Upper lobe of left lung (tissue), 6 donors: ENCODE measurements at regions not wholly inside any gene's neighbourhood (a gene's known extent, or its start where the extent isn't known, plus 50 kb on each side); places are given as distances from the start of the nearest gene placed in this dataset.

Experiments
- ATAC-seq, 2 donors: fragments of 200-7000 bp; cut with Tn5 transposase; one replicate each; pipeline ENCODE4 v1.9.1; 2022; ENCODE audit warnings: mild to moderate bottlenecking in 2 of 2, moderate library complexity in 2 of 2; ENCODE audit not compliant: low FRiP score in 2 of 2
- DNase-seq, 2 donors: peaks; one replicate each; pipeline ENCODE4 v3.0.0-alpha.2; 2019 to 2020
- H3K27ac ChIP-seq, 4 donors: fragments of 200-600 bp; sonication (generic); one replicate each; pipeline ENCODE4 v1.5.1; 2016 to 2019
- H3K27me3 ChIP-seq, 4 donors: fragments of 200-600 bp; sonication (generic); one replicate each; pipeline ENCODE4 v1.5.1; 2017 to 2019
- H3K36me3 ChIP-seq, 4 donors: fragments of 200-600 bp; sonication (generic); one replicate each; pipeline ENCODE4 v1.5.1; 2016 to 2019
- H3K4me1 ChIP-seq, 4 donors: fragments of 200-600 bp; sonication (generic); one replicate each; pipeline ENCODE4 v1.5.1; 2018 to 2019
- H3K4me3 ChIP-seq, 4 donors: fragments of 200-600 bp; sonication (generic); one replicate each; pipeline ENCODE4 v1.5.1; 2017 to 2019; ENCODE audit warnings: mild to moderate bottlenecking in 2 of 4, moderate library complexity in 1 of 4
- H3K9me3 ChIP-seq, 4 donors: fragments of 200-600 bp; sonication (generic); one replicate each; pipeline ENCODE4 v1.5.1; 2018 to 2019
- EP300 ChIP-seq, 4 donors: sonication (generic); formaldehyde crosslinking; IDR thresholded peaks; one replicate each; pipeline ENCODE4 v1.5.1; 2017; ENCODE audit warnings: antibody characterized with exemption in 4 of 4, control low read depth in 2 of 4
- POLR2A ChIP-seq, 4 donors: fragments of 450-650 bp; IDR thresholded peaks; one replicate each; pipeline ENCODE4 v1.5.1; 2016 to 2017; ENCODE audit warnings: antibody characterized with exemption in 4 of 4, mild to moderate bottlenecking in 2 of 4
- POLR2AphosphoS5 ChIP-seq, 2 donors: sonication (generic); formaldehyde crosslinking; IDR thresholded peaks; one replicate each; pipeline ENCODE4 v1.5.1; 2017; ENCODE audit warnings: antibody characterized with exemption in 2 of 2
- WGBS, 2 donors: methylation state at CpG; one replicate each; pipeline ENCODE4 v1.1.5; 2017 to 2018; 5-methylcytosine and 5-hydroxymethylcytosine counted together
- TF ChIP-seq, protein P1 (sequence below), 6 experiments: fragments of 450-650 bp in 4 of 6; fragments of 200-600 bp in 2 of 6; sonication (generic) in 2 of 6; IDR thresholded peaks; one replicate each; pipeline ENCODE4 v1.5.1; 2016 to 2019; ENCODE audit warnings: antibody characterized with exemption in 6 of 6
- donor health status: DM: no; HTN: no; CAD: no; lungs with moderate emphysema.
- donor health status: DM: no; HTN: yes; CAD: no; lungs with severe emphysema.

DNA sequence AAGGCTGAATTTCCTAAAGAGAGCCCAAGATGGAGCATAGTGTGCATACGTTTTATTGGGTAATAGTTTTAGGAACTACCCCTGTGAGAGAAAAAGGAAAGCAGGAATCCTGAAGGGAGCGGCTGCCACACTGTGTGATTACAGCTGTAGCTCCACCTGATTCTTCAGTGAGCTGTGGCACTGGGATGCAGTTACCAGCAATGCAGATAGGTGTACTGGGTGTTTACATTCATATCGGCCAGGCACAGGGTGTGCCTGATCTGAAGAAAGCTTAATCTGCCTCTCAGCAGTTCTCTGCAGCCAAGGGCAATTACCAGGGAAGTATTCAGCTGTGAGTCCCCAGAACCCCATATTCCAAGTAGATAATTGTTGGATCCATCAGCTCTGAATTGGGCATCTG is 1541.8 kb downstream of the EFNB2 start:
- Histone ChIP-seq H3K4me3 (no peak overlapping the region), H3K9me3 (no peaks in the 10 kb centered on the region), H3K36me3 (no peaks in the 10 kb centered on the region), H3K27ac (no peak overlapping the region), H3K27me3 (no peaks in the 10 kb centered on the region), H3K4me1 (no peaks in the 10 kb centered on the region)
- ATAC-seq, result no peak
- WGBS, 2 donors, result 68 to 87% methylated on average over 3 of the region's 3 CpGs
- no peak for DNase-seq
- TF ChIP-seq POLR2A (IDR thresholded peaks at IDR 0.05) (no peak), EP300 (IDR thresholded peaks at IDR 0.05) (no peak), POLR2AphosphoS5 (IDR thresholded peaks at IDR 0.05) (no peak)
- TF ChIP-seq, protein P1, sequence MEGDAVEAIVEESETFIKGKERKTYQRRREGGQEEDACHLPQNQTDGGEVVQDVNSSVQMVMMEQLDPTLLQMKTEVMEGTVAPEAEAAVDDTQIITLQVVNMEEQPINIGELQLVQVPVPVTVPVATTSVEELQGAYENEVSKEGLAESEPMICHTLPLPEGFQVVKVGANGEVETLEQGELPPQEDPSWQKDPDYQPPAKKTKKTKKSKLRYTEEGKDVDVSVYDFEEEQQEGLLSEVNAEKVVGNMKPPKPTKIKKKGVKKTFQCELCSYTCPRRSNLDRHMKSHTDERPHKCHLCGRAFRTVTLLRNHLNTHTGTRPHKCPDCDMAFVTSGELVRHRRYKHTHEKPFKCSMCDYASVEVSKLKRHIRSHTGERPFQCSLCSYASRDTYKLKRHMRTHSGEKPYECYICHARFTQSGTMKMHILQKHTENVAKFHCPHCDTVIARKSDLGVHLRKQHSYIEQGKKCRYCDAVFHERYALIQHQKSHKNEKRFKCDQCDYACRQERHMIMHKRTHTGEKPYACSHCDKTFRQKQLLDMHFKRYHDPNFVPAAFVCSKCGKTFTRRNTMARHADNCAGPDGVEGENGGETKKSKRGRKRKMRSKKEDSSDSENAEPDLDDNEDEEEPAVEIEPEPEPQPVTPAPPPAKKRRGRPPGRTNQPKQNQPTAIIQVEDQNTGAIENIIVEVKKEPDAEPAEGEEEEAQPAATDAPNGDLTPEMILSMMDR (IDR thresholded peaks at IDR 0.05), result no peak

DNA sequence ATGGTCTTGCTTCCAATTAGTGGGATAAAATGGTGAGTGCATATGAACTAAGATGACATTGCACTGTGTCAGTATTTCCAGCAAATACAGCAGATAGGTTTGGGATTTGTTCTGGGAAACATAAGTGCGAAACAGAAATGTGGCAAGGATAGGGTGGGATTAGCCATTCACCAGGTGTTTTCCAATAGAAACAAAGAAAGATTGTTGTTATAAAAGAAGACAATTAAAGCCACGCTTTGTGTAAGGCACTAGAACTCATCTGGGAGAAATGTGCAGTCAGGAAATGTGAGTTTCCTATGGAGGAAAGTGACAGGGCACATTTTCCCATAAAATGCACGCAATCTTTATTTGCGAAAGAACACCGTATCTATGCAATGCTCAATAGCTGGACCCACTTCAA is 1547.8 kb downstream of the EFNB2 start:
- no peak for TF ChIP-seq POLR2A (IDR thresholded peaks at IDR 0.05)
- no peak for TF ChIP-seq POLR2AphosphoS5 (IDR thresholded peaks at IDR 0.05)
- TF ChIP-seq, protein P1 (IDR thresholded peaks at IDR 0.05), result no peak
- no peak for TF ChIP-seq EP300 (IDR thresholded peaks at IDR 0.05)
- Histone ChIP-seq H3K4me1 (peaks cover 0 to 8% (median 2%) of the 10 kb centered on the region in 4 donors), H3K4me3 (no peak overlapping the region), H3K27me3 (no peaks in the 10 kb centered on the region), H3K9me3 (no peaks in the 10 kb centered on the region), H3K36me3 (no peaks in the 10 kb centered on the region), H3K27ac (no peak overlapping the region)
- DNase-seq (no peak), ATAC-seq (no peak)
- WGBS, 2 donors, result 55 to 87% methylated on average over 5 of the region's 5 CpGs

DNA sequence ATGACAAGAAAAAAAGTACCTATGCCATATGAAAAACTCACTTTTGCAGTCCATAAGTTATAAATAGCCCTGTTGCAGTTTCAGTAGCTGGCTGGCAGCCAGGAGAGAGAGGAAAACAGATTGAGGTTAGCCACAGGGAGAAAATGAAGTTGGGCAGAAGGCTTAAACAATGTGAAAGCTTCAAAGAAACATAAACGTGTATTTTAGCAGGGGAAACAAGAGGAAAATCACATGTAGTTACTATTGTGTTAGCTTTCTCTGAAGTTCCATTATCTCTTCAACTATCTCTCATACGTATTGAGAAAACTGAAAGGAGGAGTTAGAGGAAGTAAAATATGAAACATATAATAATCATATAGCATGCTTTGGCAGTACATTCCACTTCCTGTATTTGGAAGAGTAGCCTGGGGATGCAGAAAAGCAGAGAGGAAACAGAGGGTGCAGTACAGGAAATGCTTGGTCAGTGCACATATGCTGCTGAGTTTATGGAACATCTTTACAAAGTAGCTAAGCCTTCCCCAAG is 1551.1 kb downstream of the EFNB2 start:
- WGBS, 2 donors, result 14 to 16% methylated on average over 2 of the region's 2 CpGs
- Histone ChIP-seq H3K27ac (no peak overlapping the region), H3K4me1 (peaks cover 0 to 8% (median 2%) of the 10 kb centered on the region in 4 donors), H3K4me3 (no peak overlapping the region), H3K36me3 (no peaks in the 10 kb centered on the region), H3K27me3 (no peaks in the 10 kb centered on the region), H3K9me3 (no peaks in the 10 kb centered on the region)
- ATAC-seq, result peak in 1 of 2 donors; percentile 85
- DNase-seq, result no peak
- TF ChIP-seq POLR2A (IDR thresholded peaks at IDR 0.05) (no peak), EP300 (IDR thresholded peaks at IDR 0.05) (no peak), POLR2AphosphoS5 (IDR thresholded peaks at IDR 0.05) (no peak)
- TF ChIP-seq, protein P1 (IDR thresholded peaks at IDR 0.05), result no peak

DNA sequence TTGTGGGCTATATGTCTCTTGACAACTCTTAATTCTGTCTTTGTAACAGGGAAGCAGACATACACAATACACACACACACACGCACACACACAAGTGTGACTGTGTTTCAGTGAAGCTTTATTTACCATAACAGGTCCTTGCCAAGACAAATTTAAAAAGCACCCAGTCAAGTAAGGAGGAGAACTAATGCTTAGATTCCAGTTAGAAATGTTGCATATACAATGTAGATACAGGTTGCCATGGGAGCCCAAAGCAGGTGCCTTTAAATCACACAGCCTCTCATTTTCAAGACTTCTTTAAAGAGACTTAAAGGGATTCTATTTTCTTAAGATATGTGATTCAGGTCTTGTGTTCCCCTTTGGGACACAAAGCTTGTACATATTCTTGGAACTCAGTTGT is 1551.9 kb downstream of the EFNB2 start:
- peaks cover 0 to 8% (median 2%) of the 10 kb centered on the region in 4 donors for H3K4me1 ChIP-seq
- no peaks in the 10 kb centered on the region for H3K36me3 ChIP-seq
- no peak overlapping the region for H3K4me3 ChIP-seq
- no peak overlapping the region for H3K27ac ChIP-seq
- no peaks in the 10 kb centered on the region for H3K27me3 ChIP-seq
- TF ChIP-seq EP300 (IDR thresholded peaks at IDR 0.05) (no peak), POLR2AphosphoS5 (IDR thresholded peaks at IDR 0.05) (no peak), POLR2A (IDR thresholded peaks at IDR 0.05) (no peak)
- TF ChIP-seq, protein P1 (IDR thresholded peaks at IDR 0.05), result no peak
- WGBS, 2 donors, result 81% methylated on average over 1 of the region's 1 CpG
- ATAC-seq, result no peak
- no peaks in the 10 kb centered on the region for H3K9me3 ChIP-seq
- DNase-seq, result no peak

DNA sequence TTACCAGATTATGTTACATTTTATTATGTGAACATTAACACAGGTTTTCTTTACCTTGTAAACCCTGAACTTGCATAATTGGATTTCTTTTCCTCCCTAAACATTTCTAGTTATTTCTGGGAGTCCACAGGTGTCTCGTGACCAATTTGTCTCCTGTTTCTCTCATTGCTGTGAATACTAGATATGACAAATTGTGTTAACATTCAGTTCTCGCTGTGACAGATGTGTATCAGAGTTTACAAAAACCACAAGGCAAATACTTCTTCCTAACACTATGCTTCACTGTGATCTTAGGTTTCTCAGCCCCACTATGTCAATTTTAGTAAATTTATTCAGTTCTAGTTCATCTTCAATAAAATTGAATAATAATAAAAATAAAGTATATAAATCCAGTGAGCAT is 1554.9 kb downstream of the EFNB2 start:
- DNase-seq (no peak), ATAC-seq (no peak)
- H3K27me3 ChIP-seq, result no peaks in the 10 kb centered on the region
- no peak for TF ChIP-seq POLR2AphosphoS5 (IDR thresholded peaks at IDR 0.05)
- TF ChIP-seq, protein P1 (IDR thresholded peaks at IDR 0.05), result no peak
- no peak for TF ChIP-seq EP300 (IDR thresholded peaks at IDR 0.05)
- TF ChIP-seq POLR2A (IDR thresholded peaks at IDR 0.05), result no peak
- peaks cover 0 to 8% (median 2%) of the 10 kb centered on the region in 4 donors for H3K4me1 ChIP-seq
- no peaks in the 10 kb centered on the region for H3K36me3 ChIP-seq
- WGBS, 2 donors, result 57 to 60% methylated on average over 2 of the region's 2 CpGs
- no peak overlapping the region for H3K27ac ChIP-seq
- H3K4me3 ChIP-seq, result no peak overlapping the region
- H3K9me3 ChIP-seq, result no peaks in the 10 kb centered on the region
